Breast epithelium (tissue), 4 donors: ENCODE measurements at regions not wholly inside any gene's neighbourhood (a gene's known extent, or its start where the extent isn't known, plus 50 kb on each side); places are given as distances from the start of the nearest gene placed in this dataset.

Experiments used
- DNase-seq, 2 donors: peaks; one replicate each; pipeline ENCODE4 v3.0.0-alpha.2; 2019; ENCODE audit warnings: low spot score in 2 of 2
- H3K27ac ChIP-seq, 2 donors: fragments of 200-600 bp; sonication (generic) in 1 of 2; one replicate each; pipeline ENCODE4 v1.5.1; 2016 to 2019; ENCODE audit warnings: mild to moderate bottlenecking in 1 of 2
- H3K27me3 ChIP-seq, 2 donors: fragments of 200-600 bp; sonication (generic) in 1 of 2; one replicate each; pipeline versions ENCODE4 v1.5.1 to v1.6.0; 2017 to 2019; ENCODE audit warnings: control low read depth in 1 of 2, mild to moderate bottlenecking in 1 of 2
- H3K36me3 ChIP-seq: fragments of 200-600 bp; one replicate; pipeline ENCODE4 v1.5.1; 2019
- H3K4me1 ChIP-seq, 2 donors: fragments of 200-600 bp; sonication (generic); one replicate each; pipeline ENCODE4 v1.5.1; 2016 to 2019; ENCODE audit warnings: control low read depth in 1 of 2
- H3K4me3 ChIP-seq, 3 donors: fragments of 200-600 bp; sonication (generic); 1 replicate in 2 of 3; 2 replicates in 1 of 3; pipeline ENCODE4 v1.5.1; 2016 to 2019; ENCODE audit warnings: mild to moderate bottlenecking in 3 of 3, moderate library complexity in 2 of 3
- H3K9me3 ChIP-seq, 2 donors: fragments of 200-600 bp; sonication (generic) in 1 of 2; one replicate each; pipeline ENCODE4 v1.5.1; 2016 to 2019; ENCODE audit warnings: control low read depth in 1 of 2
- POLR2A ChIP-seq: fragments of 450-650 bp; IDR thresholded peaks from one replicate; pipeline ENCODE4 v1.6.1; 2016; ENCODE audit warnings: antibody characterized with exemption, mild to moderate bottlenecking, moderate library complexity
- POLR2AphosphoS5 ChIP-seq, 3 donors: sonication (generic); formaldehyde crosslinking; IDR thresholded peaks; one replicate each; pipeline ENCODE4 v1.6.1; 2017; ENCODE audit warnings: antibody characterized with exemption in 3 of 3
- intact Hi-C: fragments of 100-400 bp; cut with DNase I; formaldehyde crosslinking; loops from one replicate; pipeline ENCODE4 v1.15.1; 2023; ENCODE audit warnings: low total_unique reads
- TF ChIP-seq, protein P1 (sequence below), 3 donors: fragments of 450-650 bp; IDR thresholded peaks; one replicate each; pipeline ENCODE4 v1.5.1; 2016 to 2017; ENCODE audit warnings: antibody characterized with exemption in 3 of 3, mild to moderate bottlenecking in 3 of 3, moderate library complexity in 3 of 3

- no peak overlapping the region for H3K27ac ChIP-seq
- no peaks in the 10 kb centered on the region for H3K27me3 ChIP-seq
- intact Hi-C loops = no loop called here
- TF ChIP-seq, protein P1, sequence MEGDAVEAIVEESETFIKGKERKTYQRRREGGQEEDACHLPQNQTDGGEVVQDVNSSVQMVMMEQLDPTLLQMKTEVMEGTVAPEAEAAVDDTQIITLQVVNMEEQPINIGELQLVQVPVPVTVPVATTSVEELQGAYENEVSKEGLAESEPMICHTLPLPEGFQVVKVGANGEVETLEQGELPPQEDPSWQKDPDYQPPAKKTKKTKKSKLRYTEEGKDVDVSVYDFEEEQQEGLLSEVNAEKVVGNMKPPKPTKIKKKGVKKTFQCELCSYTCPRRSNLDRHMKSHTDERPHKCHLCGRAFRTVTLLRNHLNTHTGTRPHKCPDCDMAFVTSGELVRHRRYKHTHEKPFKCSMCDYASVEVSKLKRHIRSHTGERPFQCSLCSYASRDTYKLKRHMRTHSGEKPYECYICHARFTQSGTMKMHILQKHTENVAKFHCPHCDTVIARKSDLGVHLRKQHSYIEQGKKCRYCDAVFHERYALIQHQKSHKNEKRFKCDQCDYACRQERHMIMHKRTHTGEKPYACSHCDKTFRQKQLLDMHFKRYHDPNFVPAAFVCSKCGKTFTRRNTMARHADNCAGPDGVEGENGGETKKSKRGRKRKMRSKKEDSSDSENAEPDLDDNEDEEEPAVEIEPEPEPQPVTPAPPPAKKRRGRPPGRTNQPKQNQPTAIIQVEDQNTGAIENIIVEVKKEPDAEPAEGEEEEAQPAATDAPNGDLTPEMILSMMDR (IDR thresholded peaks at IDR 0.05) = no peak
- TF ChIP-seq POLR2A (no peak), POLR2AphosphoS5 (IDR thresholded peaks at IDR 0.05) (no peak)
- H3K4me1 ChIP-seq = no peaks in the 10 kb centered on the region
- no peaks in the 10 kb centered on the region for H3K36me3 ChIP-seq
- DNase-seq = no peak
- H3K4me3 ChIP-seq = no peak overlapping the region
- peaks cover 2 to 5% of the 10 kb centered on the region in 2 donors for H3K9me3 ChIP-seq
Observed at GRCh38 chr2:123864416-123864815, 160.7 kb upstream of the CNTNAP5 start.

DNA sequence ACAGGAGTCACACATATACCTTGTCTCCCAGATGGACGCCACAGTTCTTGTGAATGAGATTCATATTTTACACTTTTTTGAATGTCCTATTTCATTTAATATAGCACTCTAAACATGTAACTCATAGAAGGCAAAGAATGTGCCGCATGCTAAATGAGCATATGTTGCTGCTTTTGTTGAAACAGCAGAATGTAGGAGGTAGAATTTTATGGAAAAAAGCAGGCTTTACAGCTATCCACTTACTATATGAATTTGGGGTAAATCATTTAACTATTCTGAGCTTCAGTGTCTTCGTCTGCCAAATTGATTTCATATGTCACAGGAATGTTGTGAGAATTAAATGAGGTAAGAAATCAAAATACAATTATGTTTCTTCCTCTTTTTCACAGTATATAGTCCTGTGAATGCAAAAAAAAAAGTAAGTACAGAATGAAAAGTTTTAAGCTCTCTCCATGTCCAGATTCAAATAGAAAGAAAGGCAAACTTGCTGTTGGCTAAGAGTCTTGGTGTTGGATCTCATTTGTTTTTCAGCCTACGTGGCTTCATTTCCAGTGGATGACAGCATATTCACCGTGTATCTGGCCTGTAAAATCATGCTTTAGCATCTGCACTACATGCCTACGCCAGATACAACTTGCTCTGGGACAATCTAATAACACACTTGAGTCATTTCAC, 154.7 kb upstream of the CNTNAP5 start:
- intact Hi-C loops = no loop called here
- no peak overlapping the region for H3K4me3 ChIP-seq
- no peaks in the 10 kb centered on the region for H3K27me3 ChIP-seq
- no peak overlapping the region for H3K27ac ChIP-seq
- no peaks in the 10 kb centered on the region for H3K9me3 ChIP-seq
- no peak for DNase-seq
- no peaks in the 10 kb centered on the region for H3K4me1 ChIP-seq
- H3K36me3 ChIP-seq = no peaks in the 10 kb centered on the region
- TF ChIP-seq POLR2AphosphoS5 (IDR thresholded peaks at IDR 0.05) = no peak

DNA sequence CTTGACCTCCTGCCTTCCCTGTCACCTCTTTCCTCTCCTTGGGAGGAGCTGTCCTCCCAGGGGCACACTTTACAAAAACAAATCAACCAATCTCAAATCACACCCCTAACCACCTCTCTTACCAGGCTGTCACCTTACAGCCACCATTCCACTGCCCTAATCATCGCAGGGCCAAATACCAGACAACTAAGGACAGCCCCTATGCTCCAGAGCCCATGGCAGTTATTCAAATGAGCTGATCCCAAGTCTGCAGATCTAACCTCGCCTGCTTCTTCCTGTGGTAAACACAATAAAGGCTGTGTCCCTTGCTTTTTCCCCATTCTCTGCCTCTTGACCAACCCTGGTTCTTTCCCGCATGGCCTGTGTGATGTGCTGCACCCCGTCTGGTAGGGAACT, 154.2 kb upstream of the CNTNAP5 start:
- DNase-seq = no peak
- H3K4me1 ChIP-seq = no peaks in the 10 kb centered on the region
- H3K36me3 ChIP-seq = no peaks in the 10 kb centered on the region
- H3K27ac ChIP-seq = no peak overlapping the region
- TF ChIP-seq POLR2AphosphoS5 (IDR thresholded peaks at IDR 0.05) = no peak
- TF ChIP-seq, protein P1 (IDR thresholded peaks at IDR 0.05) = no peak
- H3K9me3 ChIP-seq = no peaks in the 10 kb centered on the region
- no peak overlapping the region for H3K4me3 ChIP-seq
- no peaks in the 10 kb centered on the region for H3K27me3 ChIP-seq
- intact Hi-C loops = no loop called here

DNA sequence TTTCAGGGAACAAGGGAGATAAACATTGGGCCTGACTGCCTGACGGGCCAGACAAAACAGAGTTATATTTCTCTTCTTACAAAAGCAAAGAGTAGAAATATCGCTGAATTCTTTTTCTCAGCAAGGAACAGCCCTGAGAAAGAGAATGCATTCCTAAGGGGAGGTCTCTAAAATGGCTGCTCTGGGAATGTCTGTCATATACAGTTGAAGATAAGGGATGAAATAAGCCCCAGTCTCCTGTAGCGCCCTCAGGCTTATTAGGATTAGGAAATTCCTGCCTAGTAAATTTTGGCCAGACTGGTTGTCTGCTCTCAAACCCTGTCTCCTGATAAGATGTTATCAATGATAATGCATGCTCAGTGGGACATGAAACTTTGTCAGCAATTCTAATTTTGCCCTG, 134.9 kb upstream of the CNTNAP5 start:
- Histone ChIP-seq H3K9me3 (peaks cover 4 to 22% of the 10 kb centered on the region in 2 donors), H3K27ac (no peak overlapping the region), H3K4me3 (no peak overlapping the region), H3K27me3 (no peaks in the 10 kb centered on the region), H3K36me3 (no peaks in the 10 kb centered on the region), H3K4me1 (no peaks in the 10 kb centered on the region)
- intact Hi-C loops = no loop called here
- DNase-seq = no peak
- TF ChIP-seq, protein P1 (IDR thresholded peaks at IDR 0.05) = no peak
- TF ChIP-seq POLR2A (no peak), POLR2AphosphoS5 (IDR thresholded peaks at IDR 0.05) (no peak)

- no peak for DNase-seq
- intact Hi-C loops = no loop called here
- Histone ChIP-seq H3K36me3 (no peaks in the 10 kb centered on the region), H3K4me1 (no peaks in the 10 kb centered on the region), H3K27ac (no peak overlapping the region), H3K9me3 (peaks cover 4 to 22% of the 10 kb centered on the region in 2 donors), H3K4me3 (no peak overlapping the region), H3K27me3 (no peaks in the 10 kb centered on the region)
- no peak for TF ChIP-seq POLR2AphosphoS5 (IDR thresholded peaks at IDR 0.05)
- TF ChIP-seq, protein P1 (IDR thresholded peaks at IDR 0.05) = no peak
- no peak for TF ChIP-seq POLR2A
Observed at GRCh38 chr2:123894167-123894566, 130.9 kb upstream of the CNTNAP5 start.
